ENCODE measurements at regions not wholly inside any gene's neighbourhood (a gene's known extent, or its start where the extent isn't known, plus 50 kb on each side); places are given as distances from the start of the nearest gene placed in this dataset. TPM values are rescaled to one million over a fixed set of nuclear protein-coding genes. Genes with fewer than 3 reads are reported as not detected.

Small RNA genes lying in the stretch of these regions (small RNA-seq; reads per million reads assigned to genes)
- gene AL161616.1: not detected

All from occipital lobe (tissue), 1 donor.